ENCODE measurements at regions not wholly inside any gene's neighbourhood (a gene's known extent, or its start where the extent isn't known, plus 50 kb on each side); places are given as distances from the start of the nearest gene placed in this dataset.

DNA sequence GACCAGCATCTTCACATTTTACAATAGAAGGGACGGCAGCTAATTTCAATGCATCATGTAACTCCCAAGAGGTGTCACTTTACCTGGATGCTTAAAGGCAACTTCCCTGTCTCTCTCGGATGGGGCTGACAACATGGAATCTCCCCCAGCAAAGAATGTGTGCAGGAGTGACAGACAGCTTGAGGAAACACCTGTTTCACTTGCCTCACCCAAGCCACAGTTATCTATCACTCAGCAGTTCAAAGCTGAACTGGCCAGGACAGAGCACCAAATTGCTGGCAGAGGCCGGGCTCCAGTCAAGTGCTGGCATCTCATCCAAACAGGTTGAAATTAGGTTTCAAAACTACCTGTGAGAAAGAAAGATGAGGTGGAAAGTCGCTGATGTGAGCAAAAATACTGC, 538.0 kb upstream of the PLXNA2 start:
- no peak for DNase-seq (ENCODE audit: low read depth)

DNA sequence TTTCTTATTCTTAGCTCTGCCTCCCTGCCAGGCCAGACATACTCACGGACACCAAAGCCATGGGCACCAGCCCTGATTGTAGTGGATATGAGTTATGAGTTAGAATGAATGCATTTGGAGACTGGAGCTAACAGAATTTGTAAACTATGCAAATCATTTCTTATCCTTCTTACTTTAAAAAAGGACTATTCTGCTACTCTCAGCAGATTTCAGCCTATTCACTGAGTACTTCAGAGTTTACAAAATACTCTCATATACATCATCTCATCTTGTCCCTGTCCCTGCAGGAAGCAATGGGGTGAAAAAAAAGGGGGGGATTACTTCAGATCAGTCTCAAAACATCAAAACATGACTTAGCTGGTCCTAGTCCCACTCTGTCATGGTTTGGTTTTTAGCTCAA, 541.4 kb upstream of the PLXNA2 start:
- DNase-seq (ENCODE audit: low read depth), result no peak

DNA sequence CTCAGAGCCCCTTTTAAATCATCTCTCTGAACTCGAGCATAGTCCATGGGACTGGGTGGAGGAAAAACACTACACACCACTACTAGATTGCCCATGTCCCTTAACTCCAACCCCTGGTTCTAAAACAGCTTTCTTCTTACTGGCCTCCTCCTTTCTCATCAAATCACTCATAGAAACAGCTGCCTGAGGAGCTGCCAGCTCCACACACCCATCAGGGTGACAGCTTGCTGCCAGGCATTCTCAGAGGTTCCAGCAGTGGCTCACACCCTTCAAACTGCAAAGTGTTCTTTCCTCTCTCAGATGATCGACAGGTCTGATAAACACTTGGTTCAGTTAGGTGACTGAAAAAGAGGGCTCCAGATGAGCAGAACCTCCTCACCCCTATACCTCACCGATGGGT, 543.0 kb upstream of the PLXNA2 start:
- no peak for DNase-seq (ENCODE audit: low read depth)

DNA sequence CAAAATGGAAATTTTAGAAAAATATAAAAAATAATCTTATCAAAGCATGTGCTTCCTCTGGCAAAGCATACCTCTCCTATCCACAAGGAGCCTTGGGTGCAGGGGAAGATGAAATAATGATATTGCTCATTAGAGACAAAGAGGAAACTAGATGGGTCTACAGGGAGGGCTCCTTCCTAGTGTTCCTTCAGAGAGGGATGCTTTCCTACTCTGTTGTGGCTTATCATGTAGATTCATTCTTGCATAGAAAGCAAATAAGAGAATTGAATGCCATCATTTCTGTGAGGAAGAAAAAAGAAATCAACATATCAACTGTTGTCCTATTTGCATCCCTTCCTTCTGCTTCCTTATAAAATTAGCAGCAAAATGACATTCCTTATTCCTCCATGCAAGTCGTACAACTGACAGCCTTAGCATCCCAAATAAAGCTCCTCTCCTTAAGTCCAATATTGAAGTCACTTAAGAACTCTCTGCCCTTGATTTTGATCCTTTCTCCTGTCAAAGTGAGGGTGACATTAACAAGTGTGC, 543.9 kb upstream of the PLXNA2 start:
- DNase-seq (ENCODE audit: low read depth), result no peak

DNA sequence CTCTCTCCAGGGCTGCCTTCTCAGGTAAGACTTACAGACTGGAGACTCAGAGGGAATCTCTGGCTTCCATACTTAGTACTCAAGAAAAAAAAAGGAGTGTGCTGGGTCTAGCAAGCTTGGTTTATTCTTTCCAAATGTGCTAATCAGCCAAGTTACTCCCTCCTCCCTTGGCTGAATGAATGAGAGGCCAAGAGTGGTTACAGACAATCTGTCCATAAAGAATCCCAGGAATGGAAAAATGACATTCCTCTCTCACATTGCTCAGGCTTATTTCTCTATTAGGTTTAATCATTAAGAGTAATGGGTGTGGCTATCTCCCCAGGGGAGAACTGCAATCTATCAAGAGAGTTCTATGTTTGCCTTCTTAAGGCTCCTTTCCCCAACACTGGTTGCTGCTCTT, 547.3 kb upstream of the PLXNA2 start:
- DNase-seq (ENCODE audit: low read depth), result no peak

DNA sequence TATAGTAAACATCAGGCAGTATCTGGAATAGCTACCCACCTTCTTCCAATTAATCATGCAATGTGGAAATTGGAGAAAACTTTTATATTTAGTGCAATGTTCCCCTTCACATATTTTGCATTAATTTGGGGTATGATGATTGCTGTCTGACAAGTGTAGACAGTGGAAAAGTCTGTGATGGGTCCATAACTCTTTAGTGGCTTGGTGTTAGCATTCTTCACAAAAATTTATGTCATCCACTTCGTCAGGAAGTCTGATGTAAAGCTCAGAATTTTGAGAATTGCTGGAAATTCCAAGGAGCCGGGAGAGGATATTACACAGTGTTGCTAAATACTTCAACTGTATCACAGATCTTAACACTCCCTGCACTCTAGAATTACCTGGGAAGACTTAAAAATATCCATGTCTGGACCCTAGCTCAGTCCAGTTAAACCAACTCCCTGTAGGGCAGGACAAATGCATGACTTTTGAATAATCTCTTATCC, 549.7 kb upstream of the PLXNA2 start:
- no peak for DNase-seq (ENCODE audit: low read depth)

DNA sequence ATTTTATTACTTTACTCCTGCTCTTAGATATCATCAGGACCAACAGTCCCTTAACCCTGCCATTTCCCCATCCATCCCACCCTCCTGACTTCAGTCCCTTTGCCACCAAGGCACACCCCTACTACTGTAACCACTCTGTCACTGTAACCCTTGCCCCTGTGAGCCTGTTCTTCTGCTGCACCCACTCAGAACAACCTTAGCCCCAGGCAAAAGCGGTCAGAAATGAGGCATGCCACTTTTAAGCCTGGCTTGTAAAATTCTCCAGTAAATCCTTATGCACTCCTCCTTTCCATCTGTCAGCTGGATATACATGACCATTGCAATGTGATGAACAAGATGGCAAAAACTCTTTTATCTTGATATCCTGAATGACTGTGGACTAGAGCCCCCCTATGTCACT, 555.0 kb upstream of the PLXNA2 start:
- no peak for DNase-seq (ENCODE audit: low read depth)

DNA sequence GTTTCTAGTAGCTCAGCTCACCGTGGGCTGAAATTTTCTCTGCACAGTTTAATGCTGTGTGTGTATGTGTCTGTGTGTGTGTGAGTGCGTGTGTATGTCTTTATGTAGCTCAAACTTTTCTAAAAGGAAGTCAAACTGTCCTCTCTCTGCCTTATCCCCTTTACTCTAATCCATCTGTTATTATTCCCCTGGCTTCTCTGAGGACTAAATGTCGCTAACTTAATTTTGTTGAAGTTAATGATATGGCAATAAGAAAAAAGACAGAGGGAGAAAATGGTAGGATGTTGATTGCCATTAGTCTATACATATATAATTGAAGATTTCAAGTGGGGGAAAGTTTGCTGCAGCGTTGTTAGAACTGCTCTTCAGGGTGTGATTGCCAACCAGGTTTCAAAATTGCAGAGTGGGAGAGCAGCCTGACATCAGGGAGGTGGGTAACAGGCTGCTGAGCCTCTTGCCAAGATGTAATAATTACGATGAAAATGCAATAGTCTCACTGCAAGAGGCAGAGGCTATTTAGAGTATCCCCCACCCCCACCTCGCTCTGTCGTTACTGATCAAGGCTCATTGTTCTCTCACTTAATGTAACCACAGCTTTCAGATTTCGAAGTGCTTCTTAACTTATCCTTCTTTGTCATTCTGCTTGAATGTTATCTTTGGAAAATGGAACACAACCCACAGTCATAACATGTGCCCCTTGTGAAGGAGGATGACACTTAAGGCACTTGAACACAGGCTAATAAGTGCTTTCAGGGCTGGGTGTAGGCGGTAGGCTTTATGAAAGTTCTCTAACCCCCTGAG, 559.0 kb upstream of the PLXNA2 start:
- no peak for DNase-seq (ENCODE audit: low read depth)

DNA sequence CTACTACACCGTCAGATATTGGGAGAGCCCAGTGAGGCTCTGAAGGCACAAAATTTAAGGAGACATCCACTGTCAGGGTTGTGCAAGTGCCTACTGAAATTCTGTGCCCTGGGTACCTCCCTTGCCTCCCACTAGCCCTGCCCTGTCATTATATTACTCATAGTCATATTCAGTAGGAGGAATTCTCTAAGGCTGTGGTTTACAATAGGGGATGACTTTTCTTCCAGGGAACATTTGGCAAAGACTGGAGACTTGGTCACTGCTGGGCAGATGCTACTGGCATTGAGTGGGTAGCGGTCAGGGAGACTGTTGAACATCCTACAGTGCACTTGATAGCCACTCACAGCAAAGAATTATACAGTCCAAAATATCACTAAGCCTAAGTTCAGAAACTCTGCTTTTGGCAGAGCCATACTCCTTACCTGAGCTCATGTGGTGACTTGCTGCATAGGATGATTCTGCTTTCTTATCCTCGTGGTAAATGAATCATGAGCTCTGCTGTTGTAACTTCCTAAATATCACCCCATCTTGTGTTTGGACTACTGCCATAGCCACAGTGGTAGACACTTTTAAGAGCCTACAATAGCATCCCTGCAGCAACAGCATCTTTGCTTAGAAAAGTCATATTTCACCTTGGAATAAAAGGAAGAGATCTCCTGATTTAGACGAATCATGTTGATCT, 563.4 kb upstream of the PLXNA2 start:
- DNase-seq (ENCODE audit: low read depth), result no peak

DNA sequence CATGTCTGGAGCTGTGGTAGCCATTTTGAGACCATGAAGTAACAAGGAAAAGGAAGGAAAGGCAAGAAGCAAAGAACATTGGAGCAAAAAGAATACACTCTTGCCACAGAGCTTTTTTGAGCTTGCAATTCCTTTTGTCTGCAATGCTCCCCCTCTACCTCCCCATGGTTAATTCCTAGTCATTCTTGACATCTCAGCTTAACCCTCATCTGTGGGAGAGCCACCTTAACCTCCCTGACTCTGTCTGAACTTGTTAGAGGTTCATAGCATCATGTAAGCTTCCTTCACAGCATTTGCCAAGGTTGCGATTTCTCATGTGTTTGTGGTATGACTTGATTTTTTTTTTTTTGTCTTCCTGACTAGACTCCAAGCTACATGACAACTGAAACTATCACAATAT, 564.1 kb upstream of the PLXNA2 start:
- DNase-seq (ENCODE audit: low read depth), result no peak

DNA sequence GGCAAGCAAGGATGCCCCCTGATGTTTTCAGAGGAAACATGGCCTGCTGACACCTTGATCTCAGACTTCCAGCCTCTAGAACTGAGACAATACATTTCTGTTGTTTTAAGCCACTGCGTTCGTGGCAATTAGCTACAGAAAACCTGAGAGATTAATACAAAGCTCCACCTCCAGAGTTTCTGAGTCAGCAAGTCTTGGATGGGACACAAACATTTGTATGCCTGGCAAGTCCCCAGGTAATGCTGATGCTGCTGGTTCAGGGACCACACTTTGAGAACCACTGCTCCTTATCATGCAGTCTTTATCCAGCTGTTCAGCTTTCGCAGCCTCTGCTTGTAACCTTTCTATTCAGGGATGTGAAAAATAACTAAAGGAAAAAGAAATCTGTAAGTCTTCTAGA, 565.7 kb upstream of the PLXNA2 start:
- DNase-seq (ENCODE audit: low read depth), result no peak

DNA sequence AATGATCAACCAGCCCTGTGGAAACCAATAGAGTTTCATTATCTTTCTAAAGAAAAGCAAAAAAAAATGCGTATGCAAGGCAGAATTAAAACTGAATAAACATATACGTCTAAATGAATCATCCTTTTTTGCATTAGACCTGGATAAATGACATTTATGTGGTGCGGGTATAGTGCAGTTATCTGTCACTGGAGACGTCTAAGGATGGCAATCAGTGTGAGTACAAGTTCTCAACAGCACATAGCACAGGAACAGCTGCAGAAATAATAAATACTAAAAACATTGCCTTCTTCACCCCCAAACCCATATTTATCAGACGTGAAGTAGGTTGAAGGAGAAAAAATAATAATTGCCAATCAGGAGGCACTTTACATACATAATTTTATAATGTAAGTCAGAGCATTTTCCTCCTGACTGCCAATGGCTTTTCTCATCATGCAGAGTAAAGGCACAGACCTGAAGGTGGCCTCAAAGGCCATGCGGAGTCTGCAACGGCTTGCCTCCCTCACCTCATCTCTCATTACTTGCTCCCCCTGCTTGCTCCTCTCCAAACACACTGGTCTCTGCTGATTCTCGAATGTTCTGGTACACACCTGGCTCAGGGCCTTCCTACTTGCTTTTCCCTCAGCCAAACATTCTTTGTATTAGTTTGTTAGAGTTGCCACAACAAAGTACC, 574.7 kb upstream of the PLXNA2 start:
- no peak for DNase-seq (ENCODE audit: low read depth)

DNA sequence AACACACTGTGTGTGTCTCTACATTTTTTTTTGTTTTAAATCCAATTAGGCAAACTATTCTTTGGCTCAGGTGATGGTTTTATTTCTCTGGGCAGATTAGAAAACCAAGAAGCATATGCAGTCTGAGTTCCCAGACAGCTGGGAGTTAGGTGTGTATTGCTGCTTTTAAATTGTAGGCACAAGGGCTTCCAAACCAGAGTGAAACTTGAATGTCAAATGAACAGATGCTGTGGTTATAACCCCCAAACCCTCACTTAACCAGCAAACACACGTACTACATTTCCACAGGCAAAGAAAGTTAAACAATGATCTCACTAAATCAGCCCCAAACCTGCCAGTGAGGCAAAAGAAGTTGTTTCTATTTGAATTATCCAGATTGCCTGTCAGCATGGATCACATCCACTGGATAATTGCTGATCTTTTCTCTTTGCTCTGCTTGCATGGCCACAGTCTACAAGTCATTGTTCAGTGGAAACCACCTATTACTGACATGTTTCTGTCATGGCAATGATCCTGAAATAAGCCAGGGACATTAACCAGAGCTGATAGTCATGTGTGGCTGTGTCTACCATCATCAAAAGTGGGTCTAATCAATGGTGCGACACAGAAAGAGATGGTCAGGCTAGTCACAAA, 576.5 kb upstream of the PLXNA2 start:
- DNase-seq (ENCODE audit: low read depth), result no peak

DNA sequence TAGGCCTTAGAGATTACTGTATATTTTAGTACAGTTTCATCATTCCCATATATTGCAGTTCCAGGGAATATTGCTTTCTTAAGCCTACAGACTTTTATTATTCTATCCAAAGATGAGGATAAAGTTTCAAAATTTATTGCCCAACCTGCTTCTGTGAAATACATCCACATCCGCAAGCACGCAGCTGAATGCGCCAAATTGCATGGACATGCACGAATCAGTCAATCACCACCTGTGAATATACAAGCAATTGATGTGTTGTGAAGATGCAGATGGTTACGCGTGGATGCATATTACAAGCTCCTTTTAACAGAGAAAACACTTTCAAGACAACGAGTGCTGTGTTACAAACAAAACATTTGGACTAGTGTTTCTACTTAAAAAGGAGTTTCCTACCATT, 577.8 kb upstream of the PLXNA2 start:
- no peak for DNase-seq (ENCODE audit: low read depth)

DNA sequence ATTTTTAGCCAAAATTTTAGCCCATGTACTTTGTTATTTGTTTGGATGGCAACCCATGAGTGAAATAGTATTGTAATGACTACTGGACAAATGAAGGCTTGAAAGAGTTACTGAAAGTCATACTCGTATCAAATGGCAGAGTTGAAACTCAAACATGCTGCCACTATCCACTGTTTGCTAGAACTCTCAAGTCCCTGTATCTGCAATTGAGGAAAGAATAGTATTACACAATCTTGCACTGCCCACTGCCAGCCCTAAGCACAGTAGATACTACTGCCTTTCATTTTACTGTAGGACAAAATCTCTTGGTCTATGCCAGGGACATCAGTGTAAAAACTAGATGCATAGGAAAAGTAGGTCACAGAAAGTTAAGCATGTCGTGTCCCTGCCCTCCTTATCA, 581.1 kb upstream of the PLXNA2 start:
- no peak for DNase-seq (ENCODE audit: low read depth)

DNA sequence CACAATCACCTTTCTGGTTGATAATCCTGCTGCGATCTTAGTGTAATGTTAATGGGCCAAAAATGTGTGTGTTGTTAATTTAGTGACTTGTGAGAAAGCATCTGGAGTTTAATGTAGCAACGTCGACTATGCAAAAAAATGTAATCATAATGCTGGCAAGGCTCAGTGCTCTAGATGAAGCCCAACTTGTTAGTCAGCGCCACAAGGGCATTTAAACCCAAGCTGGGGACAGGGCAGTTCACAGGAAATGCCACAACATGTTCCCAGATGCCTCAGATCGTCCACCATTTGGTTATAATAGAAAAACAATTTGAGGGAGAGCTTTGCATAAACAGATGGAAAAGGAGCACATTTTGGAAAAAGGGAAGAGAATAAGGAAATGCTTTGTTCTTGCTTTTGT, 585.4 kb upstream of the PLXNA2 start:
- no peak for DNase-seq (ENCODE audit: low read depth)

DNA sequence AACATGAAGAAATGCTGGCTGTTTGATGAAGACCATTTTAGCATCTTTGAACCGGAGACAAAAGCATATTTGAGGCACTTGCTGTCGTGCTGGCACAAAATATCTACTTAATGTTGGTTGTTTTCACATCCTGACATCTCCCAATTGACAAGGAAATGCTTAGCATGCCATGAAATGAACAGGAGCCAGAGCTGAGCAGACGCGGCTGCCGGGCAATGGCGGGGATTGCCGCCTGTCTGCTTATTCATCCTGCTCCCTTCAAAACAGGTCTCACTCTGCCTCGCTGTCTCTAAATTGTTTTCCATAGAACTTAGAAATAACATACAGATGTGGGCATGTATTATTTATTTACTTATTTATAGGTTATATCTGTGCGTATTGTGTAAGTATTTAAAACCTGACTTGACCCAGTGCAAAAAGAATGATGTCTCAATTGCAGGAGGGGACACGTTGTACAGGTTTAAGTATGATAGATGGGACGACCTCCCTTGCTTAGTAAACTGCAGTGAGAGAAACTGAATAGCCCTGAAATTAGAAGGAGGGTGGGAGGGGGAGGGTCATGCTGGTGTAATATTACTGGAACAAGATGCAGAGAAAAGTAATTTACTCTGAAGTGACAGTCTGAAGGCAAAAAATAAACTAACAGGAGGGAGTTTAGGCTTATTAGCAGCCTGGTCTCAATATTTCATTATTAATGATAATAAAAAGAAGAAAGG, 590.4 kb upstream of the PLXNA2 start:
- no peak for DNase-seq (ENCODE audit: low read depth)

DNA sequence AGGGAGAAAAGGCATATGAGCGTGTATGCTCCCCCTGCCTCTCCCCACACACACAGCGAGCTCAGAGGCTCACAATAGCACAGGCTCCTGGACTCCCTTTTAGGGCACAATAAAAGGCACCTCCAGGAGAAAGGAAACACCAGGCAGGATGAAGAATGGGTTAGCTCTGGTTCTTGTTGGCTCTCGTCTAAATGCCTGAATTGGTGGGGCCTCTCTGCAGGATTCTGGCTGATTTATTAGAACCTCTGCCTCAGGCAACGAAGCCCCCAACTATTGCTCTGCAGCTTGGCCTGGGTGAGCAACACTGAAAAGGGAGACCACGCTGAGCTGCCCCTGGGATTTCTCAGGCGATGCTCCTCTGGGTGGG, 590.9 kb upstream of the PLXNA2 start:
- no peak for DNase-seq (ENCODE audit: low read depth)

DNA sequence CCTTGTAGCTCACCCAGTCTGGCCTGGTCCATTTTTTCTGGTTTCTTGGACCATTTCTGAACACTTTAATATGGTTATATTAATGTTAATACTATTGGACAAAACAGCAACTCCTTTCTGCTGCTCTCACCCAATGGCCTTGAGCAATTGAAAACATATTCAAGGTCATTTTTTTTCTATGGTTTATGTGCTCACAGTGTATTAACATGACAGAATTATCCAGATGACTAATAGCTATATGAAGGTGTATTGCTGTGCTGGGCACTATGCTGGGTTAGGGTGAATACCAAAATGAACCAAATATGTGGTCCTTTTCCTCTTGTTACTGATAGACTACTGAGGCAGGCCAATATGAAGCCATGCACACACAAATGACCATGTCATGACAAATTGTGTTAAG, 591.6 kb upstream of the PLXNA2 start:
- no peak for DNase-seq (ENCODE audit: low read depth)

DNA sequence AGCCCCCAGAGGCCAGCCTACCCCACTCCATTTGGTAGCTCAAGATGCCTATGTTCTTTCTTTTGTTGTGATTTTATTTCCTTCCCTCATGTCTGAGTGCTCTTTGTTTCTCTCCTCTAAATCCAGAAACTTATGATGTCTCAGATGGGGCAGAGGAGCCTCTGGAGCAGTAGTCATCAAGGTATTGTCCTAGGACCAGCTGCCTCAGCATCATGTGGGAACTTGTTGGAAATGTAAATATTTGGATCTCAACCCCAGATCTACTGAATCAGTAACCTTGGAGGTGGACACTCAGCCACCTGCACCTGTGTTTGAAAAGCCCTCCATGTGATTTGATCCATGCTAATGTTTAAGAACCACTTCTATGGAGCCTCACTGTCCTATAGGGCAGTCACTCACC, 593.1 kb upstream of the PLXNA2 start:
- DNase-seq (ENCODE audit: low read depth), result no peak

DNA sequence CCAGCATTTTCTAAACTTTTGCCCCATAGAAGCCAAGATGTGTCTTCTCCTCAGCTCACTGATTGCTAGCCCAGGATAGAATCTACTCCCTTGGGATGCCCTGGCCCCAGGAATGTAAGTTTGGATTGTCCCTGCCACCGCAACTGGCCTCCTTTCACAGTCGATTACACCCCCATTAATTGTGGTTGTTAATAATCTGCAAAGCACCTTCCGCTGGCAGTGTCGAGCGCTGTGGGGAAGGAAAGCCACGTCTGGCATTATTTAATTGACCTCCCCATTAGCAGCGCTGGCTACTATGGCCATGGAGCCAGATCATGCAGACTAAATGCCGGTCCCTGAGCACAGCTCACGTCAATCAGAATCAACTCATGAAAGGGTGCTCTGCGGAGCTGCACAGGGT, 597.3 kb upstream of the PLXNA2 start:
- no peak for DNase-seq (ENCODE audit: low read depth)

DNA sequence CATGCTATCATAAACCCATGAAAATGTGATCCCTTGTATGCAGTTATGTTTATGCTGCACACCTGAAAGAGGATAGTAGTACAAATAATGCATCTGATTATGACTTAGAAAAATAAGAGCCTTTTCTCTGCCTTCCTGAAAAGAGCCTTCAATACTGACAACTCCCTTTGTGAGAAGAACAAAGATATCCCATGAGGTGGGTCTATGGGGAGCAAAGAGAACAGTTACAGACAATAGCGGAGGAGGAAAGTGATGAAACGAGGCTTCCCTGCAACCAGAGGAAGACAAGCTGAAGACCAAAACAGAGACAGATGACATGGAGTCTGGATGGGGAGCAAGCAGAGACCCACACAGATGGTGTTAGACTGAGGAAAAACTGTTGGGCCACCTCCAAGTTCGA, 598.3 kb upstream of the PLXNA2 start:
- DNase-seq (ENCODE audit: low read depth), result no peak
